NCI-H187 treated with DMSO at 0.1 percent for 48 hours (cell line): ENCODE measurements at regions not wholly inside any gene's neighbourhood (a gene's known extent, or its start where the extent isn't known, plus 50 kb on each side); places are given as distances from the start of the nearest gene placed in this dataset.

Experiments
- DNase-seq: peaks from one replicate; lab custom pipeline; 2025; lab: John Stamatoyannopoulos, UW

- DNase-seq = no peak
Measured at GRCh38 chr1:217205578-217205977, 425.3 kb downstream of the GPATCH2 start.

DNA sequence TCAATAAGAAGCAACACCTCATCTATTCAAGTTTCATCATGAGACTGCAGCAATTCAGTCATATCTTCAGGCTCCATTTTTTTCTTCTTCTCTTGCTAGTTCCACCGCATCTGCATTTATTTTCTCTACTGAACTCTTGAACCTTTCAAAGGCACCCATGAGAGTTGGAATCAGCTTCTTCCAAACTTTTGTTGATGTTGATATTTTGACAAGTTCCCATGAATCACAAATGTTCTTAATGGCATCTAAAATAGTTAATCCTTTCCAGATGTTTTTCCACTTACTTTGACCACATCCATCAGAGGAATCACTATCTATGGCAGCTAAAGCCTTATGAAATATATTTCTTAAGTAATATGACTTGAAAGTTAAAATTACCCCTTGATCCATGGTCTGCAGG, 434.3 kb downstream of the GPATCH2 start:
- DNase-seq = no peak

DNA sequence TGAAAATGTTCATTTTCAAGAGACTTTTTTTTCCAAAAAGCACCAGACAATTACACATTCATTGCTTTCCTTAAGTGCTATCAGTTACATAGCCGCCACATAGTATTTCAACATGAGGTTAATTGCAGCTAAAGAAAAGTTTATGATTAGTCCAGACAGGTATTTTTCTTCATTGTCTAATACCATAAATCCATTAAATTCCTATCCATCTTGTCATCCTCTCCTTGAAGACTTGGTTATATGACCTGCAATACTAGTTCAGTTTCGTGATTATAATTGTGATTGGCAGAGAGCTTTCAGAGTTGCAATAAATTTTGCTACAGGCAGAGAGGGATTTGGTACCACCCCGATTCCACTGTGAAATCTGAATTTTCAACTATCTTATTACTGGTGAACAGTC, 437.7 kb downstream of the GPATCH2 start:
- DNase-seq = no peak

GRCh38 chr1:217191441-217191840, 439.4 kb downstream of the GPATCH2 start:
- DNase-seq = no peak

- DNase-seq = no peak
Measured at GRCh38 chr1:217190359-217190758, 440.5 kb downstream of the GPATCH2 start.

DNA sequence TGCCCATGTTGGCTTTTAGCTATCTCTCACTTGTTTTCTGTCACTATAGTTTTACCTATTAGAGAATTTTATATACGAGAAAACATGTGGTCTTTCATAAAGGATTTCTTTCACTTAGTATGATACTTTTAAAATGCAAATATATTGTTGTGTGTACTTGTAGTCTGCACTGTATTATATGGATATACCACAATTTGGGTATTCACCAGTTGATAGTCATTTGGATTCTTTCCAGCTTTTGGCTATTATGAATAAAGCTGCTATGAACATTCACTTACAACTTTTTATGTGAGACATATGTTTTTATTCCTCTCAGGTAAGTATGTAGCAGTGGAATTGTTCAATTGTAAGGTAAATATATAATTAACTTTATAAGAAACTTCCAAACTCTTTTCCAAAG, 441.5 kb downstream of the GPATCH2 start:
- no peak for DNase-seq

DNA sequence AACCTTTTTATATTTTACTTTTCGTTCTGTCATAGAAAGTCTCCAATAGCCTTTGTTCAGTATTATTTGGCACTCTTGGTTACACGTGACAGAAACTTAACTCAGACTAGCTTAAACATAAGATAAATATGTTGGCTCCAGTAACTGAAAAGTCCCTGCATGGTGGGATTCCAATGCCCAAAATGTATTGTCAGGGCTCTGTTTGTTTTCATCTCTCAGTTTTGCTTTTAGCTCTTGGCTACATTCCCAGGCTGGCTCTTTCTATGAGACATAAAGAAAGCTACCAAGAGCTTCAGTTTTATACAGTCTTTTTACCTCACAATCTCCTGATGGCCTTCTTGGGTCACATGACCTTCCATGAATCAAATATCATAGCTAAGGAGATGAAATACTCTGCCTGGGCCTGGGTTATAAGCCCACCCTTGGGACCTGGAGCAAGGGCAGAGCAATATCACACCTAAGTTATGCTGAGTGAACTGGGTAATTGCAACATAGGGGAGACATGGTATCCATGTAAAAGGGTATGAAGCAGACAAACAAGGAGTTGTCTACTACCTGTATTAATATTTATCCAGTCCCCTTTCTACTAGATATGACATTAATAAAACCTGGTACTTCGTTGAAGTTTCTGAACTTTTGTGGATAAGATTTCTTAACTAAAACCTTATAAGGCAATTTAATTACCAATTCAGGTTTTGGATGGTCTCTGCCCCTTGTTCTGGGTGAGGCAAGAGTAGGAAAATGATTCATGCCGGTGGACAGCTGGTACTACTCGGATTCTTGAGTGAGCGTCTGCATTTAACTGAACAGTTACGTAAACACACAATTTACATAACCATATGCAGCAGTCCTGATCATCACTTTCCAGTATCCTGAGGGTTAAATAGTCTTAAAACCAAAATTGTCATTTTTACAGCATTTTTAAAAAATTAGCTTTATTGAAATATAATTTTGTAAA, 442.3 kb downstream of the GPATCH2 start:
- no peak for DNase-seq

DNA sequence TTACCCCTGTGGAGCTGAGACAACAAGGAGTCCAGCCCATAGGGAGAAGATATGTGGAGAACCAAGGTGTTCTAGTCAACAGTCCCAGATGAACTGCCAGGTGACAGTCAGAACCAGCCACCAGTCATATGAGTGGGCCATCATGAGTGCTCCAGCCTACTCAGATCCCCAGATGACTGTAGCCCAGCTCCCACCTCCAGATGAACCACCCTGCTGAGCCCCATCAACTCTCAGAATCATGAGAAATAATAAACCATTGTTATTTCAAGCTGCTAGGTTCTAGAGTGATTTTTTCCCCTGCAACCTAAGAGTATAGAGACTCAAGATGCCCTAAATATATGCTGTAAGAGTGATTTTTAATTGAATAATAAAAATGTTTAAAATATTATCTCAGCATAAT, 444.2 kb downstream of the GPATCH2 start:
- no peak for DNase-seq

DNA sequence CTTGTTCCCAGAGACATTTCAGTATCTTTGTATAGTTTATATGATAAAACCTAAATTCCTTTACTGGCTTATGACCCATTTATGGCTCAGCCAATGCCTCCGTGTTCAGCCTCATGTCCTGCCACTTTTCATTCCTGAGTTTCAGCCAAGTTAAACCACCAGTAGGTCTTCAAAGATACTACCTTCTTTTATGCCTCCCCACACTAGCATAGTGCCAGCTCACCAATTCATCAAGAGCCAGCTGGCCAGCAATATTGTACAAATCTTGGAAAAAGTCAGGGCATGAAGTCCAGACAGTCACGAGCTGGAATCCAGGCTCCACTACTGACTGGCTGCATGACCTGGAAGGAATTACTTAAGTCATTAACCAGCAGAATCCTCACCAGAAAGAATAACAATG, 446.0 kb downstream of the GPATCH2 start:
- DNase-seq = no peak

DNA sequence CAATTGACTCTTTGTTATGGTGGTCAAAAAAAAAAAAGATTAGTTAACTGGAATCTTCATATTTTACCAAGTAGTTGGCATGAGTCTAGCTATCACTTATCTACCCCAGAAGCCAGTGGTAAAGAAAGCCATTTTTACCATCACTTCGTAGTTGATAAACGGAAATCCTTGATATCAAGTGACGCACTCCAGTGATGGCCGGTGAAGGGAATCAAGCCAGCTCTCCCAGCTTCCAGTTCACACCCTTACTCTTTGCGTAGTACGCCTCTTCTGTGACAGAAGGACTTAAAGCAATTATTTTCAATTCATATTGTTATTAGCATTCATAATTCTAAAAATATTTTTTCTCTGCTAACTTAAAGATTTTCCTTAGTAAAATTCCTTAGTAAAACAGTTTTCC, 447.9 kb downstream of the GPATCH2 start:
- no peak for DNase-seq

- no peak for DNase-seq
Measured at GRCh38 chr1:217181756-217182155, 449.1 kb downstream of the GPATCH2 start.

DNA sequence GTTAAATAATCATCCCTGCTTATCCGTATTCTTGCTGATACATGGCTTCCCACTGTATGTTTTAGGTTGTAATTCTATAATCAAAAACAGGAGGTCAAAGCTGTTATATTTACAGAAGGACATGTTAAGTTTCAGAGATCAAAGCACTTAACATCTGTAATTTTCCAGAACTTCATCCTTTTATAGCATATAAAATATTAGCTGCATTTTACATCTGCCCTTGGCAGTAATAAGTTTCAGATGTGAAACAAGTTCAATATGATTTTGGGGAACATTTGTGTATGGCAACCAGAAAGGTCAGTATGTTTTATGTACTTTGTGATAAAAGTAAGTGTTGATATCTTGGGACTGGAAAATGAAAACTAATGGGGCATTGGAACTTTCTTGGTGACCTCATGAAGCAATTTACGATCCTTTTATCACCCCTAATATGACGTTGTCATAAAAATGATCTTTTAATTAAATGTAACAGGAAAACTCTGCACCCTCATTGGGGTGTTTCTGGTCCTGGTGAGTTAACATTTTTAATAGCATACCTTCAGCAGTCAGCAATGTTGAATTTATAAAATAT, 449.6 kb downstream of the GPATCH2 start:
- no peak for DNase-seq

DNA sequence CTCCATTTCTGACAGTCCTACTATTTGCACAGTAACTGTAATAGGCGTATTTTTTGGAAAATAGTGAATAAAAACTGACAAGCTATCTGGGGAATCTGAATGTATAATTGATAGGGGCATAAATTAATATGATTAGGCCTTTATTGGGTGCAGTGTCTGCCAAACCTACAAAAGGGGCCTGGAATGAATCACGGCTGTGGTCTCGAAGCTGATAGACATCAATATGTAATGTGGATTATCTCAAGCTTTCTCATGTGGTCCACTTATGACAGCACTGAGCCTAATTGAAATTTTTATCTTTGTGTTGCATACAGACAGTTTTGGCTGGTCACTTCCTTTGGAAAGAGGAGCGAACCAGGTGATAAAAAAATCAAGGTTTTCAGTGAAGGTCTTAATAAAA, 450.4 kb downstream of the GPATCH2 start:
- DNase-seq = no peak

DNA sequence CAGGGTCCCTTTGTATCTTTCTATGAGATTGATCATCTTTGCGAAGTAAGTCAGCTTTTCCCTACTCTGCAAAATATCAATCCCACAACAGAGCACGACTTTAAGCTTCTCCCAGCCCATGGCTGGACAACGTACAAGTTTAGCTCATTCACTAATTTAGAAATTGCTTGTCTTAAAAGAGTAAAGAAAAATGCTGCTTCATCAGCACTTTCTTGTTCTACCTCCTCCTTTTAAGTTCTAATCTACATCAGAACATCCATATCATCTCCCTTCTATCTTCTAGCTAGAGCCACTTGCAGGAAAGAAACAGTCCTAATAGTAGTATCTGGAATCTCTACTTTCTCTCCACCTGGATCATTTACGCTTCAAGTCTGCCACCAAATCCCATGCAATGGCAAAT, 441.2 kb upstream of the ESRRG start:
- DNase-seq = no peak

- no peak for DNase-seq
Measured at GRCh38 chr1:217153361-217153760, 430.1 kb upstream of the ESRRG start.

DNA sequence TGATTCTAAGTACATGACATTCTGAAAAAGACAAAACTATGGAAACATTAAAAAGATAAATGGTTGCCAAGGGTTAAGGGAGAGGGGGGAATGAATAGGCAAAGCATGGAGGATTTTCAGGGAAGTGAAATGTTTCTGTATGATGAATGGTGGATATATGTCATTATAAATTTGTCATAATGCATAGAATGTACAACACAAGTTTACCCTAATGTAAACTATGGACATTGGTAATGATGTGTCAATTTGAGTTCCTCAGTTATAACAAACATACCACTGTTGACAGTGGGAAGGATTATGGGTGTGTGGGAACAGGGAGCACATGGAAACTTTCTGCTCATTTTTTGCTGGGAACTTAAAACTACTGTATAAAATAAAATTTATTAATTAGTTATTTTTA, 427.1 kb upstream of the ESRRG start:
- no peak for DNase-seq

DNA sequence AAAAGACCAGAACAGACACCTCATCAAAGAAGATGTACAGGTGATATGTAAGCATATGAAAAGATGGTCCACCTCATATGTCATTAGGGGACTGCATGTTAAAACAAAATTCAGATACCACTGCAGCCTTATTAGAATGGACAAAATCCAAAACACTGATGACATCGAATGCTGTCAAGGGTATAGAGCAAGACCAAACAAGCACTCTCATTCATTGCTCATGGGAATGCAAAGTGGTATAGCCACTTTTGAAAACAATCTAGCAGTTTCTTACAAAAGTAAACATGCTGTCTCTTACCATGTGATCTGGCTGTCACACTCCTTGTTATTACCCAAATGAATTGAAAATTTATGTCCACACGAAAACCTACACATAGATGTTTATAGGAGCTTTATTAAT, 426.6 kb upstream of the ESRRG start:
- no peak for DNase-seq

DNA sequence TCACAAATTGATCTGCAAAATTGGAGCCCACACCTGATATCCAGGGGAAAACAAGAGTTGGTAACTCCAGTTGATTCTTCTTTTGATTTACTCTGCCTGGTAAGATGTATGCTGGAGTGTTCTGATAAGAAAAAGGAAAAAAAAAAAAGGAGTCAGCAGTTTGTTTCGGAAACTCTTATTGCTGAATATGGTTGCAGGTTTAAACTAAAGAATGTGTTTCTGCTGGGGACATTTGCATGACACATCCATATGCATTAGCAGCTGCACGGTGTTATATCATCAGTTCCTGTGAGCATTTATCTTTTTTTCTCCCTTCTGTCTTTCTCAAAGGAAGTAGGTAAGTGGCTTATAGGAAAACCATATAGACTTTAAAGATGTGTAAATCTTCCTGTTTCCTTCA, 418.5 kb upstream of the ESRRG start:
- no peak for DNase-seq

GRCh38 chr1:217140041-217140901, 417.0 kb upstream of the ESRRG start:
- DNase-seq = no peak

GRCh38 chr1:217139513-217139912, 416.3 kb upstream of the ESRRG start:
- DNase-seq = no peak

DNA sequence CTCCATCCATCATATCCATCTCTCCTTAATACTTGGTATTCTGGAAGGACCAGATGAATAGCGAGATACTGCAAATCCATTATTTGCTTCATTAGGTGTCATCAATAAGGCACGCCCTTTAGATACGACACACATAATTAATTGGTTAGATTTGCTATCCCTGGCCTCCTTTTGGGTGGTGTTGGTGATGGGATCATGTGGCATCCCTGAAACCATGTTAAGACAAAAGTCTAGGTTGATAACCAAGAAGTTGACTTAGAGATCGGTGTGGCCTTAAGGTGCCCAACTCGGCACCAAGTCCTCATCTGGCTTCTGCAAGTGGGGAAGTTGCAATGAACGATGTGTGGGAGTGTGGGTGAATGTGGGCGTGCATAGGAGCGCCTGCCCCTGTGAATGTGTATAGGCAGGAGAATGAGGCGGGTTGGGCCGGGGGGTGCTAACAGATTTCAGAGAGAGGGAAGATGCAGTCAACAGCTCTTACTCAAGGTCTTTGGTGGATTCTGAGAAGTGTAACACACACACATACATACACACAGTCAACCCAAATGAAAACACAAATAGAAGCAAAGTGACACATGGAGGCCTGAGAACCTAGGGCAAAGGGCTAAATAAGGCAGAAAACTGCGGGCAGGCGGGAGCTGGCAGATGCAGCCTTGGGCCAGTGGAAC, 415.7 kb upstream of the ESRRG start:
- DNase-seq = no peak

DNA sequence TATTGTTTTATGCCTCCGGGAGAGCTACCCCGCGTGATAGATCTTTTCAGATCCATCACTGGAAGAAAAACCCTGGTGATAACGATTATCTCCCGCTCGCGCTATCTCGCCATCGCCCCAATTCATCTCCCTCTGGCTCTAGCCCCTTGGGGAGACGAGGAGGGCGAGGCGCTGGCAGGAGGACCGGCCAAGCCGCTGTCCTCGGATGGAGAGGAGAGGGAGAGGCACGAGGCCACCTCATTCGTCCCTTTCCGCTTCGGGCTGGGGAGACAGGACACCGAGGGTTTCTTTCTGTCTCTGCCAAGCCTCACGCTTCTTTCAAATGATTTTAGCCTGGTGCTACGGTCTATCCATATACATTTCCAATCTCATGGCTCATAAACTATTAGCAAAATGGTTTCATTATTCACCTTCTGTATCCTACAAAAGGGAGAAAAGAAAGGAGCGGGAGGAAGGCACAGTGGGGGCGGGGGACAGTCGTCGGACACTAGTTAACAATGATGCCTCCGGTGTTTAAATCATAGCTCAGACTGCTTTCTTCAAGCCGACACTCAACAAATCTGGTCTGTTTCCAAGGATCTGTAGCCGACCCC, 415.0 kb upstream of the ESRRG start:
- DNase-seq = no peak
